Hepatocyte (in vitro differentiated cells): ENCODE measurements at regions not wholly inside any gene's neighbourhood (a gene's known extent, or its start where the extent isn't known, plus 50 kb on each side); places are given as distances from the start of the nearest gene placed in this dataset.
A peak's percentile ranks its signal among the peaks of the same experiment; 100 is the strongest.
"Not testable (repeated sequence)": the region's sequence is repeated elsewhere in the genome, so short reads cannot be mapped to it uniquely, and the experiment has no call there.

Experiments
- DNase-seq: peaks from one replicate; pipeline ENCODE4 v3.0.0-alpha.2; 2016; ENCODE audit warnings: low spot score
- H2AFZ ChIP-seq: fragments of 200-600 bp; sonication (generic); 2 replicates; pipeline ENCODE4 v1.6.0; 2016; ENCODE audit warnings: antibody characterized with exemption, mild to moderate bottlenecking
- H3K27ac ChIP-seq: fragments of 200-600 bp; sonication (generic); 2 replicates; pipeline ENCODE4 v1.5.1; 2016; ENCODE audit warnings: mild to moderate bottlenecking
- H3K27me3 ChIP-seq: fragments of 200-600 bp; sonication (generic); 2 replicates; pipeline ENCODE4 v1.6.1; 2016
- H3K36me3 ChIP-seq: fragments of 200-600 bp; sonication (generic); replicated peaks from 2 replicates; pipeline ENCODE4 v1.5.1; 2016; ENCODE audit warnings: low read depth; ENCODE audit not compliant: insufficient read depth
- H3K4me1 ChIP-seq: fragments of 200-600 bp; sonication (generic); 2 replicates; pipeline ENCODE4 v1.5.1; 2016; ENCODE audit warnings: mild to moderate bottlenecking, moderate library complexity; ENCODE audit not compliant: insufficient read depth
- H3K4me2 ChIP-seq: fragments of 200-600 bp; sonication (generic); 2 replicates; pipeline ENCODE4 v1.6.0; 2016
- H3K4me3 ChIP-seq: fragments of 200-600 bp; sonication (generic); 2 replicates; pipeline ENCODE4 v1.5.1; 2016; ENCODE audit warnings: mild to moderate bottlenecking
- H3K79me2 ChIP-seq: fragments of 200-600 bp; sonication (generic); 2 replicates; pipeline ENCODE4 v1.6.0; 2017; ENCODE audit warnings: mild to moderate bottlenecking
- H3K9me2 ChIP-seq: fragments of 200-600 bp; sonication (generic); replicated peaks from 2 replicates; pipeline ENCODE4 v1.6.0; 2017; ENCODE audit warnings: mild to moderate bottlenecking; ENCODE audit not compliant: insufficient read depth
- H3K9me3 ChIP-seq: fragments of 200-600 bp; sonication (generic); 2 replicates; pipeline ENCODE4 v1.5.1; 2016; ENCODE audit warnings: low read depth, mild to moderate bottlenecking
- H4K20me1 ChIP-seq: fragments of 200-600 bp; sonication (generic); 2 replicates; pipeline ENCODE4 v1.6.0; 2016; ENCODE audit warnings: mild to moderate bottlenecking; ENCODE audit not compliant: insufficient read depth, poor library complexity, severe bottlenecking
- WGBS: methylation state at CpG from one replicate; pipeline ENCODE4 v1.1.6; 2016; ENCODE audit warnings: low lambda C conversion rate; ENCODE audit errors: missing lambda C conversion rate; 5-methylcytosine and 5-hydroxymethylcytosine counted together

DNA sequence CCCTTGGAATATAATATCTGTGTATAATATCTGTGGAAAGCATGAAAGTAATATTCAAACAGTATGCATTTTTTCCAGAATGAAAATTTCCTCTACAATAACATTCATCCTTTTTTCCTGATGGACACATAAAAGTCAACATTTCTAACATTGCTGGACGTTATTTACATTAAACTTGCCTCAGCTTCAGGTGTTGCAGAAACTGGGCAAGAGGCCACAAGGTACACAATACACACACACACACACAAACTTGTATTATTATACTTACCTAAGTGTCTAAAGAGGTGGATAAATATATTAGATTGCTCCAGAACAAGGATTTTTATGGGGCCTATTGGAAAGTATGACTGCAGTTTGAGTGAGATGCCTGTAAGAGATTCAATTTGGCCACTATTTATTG is 1460.2 kb downstream of the FOXD4L5 start:
- not testable (repeated sequence) for H2AFZ ChIP-seq, H3K4me1 ChIP-seq, H3K36me3 ChIP-seq, H3K9me2 ChIP-seq, H3K4me2 ChIP-seq, H3K4me3 ChIP-seq, DNase-seq, H3K79me2 ChIP-seq, H3K27ac ChIP-seq, H3K27me3 ChIP-seq, H4K20me1 ChIP-seq, H3K9me3 ChIP-seq
- 21% methylated on average over 1 of the region's 1 CpG for WGBS

GRCh38 chr9:63823375-63824201 is 1461.4 kb downstream of the FOXD4L5 start:
- 55% methylated on average over 8 of the region's 8 CpGs for WGBS
- H3K9me2 ChIP-seq, H2AFZ ChIP-seq, H4K20me1 ChIP-seq, H3K4me2 ChIP-seq, H3K27me3 ChIP-seq, H3K27ac ChIP-seq, H3K4me1 ChIP-seq, H3K4me3 ChIP-seq, H3K79me2 ChIP-seq, H3K9me3 ChIP-seq, H3K36me3 ChIP-seq: not testable (repeated sequence)
- peak; percentile 30 for DNase-seq

DNA sequence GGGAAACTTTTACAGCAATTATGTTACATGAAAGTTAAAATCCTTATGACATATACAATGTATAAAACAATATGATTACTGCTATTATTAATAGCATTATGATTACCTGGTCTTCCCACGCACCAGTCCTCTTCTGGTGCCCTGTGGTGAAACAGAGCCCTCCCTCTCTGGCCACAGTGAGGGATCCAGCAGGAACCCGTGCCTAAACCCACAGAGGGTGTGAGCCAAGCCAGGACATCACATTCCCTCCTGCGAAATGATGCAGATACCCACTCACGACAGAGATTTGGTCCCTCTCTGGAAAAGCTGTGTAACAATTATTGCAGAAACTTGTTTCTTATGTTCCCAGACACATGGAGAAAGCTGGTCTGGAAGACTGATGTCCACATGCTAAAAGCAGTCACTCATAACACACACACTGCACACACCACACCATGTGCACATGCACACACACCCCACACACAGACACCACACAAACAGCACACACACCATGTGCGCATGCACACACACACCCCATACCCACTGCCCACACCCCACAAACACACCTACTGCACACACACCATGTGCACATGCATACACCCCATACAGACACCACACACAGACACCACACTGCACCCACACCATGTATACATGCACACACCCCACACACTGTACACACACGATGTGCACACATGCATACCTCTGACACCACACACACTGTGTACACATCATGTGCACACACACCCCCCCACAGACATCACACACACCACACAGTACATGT is 1462.2 kb downstream of the FOXD4L5 start:
- H3K9me2 ChIP-seq, H3K36me3 ChIP-seq, H3K4me3 ChIP-seq, H3K27me3 ChIP-seq, H3K4me1 ChIP-seq, H3K9me3 ChIP-seq, H3K79me2 ChIP-seq, H2AFZ ChIP-seq, H3K4me2 ChIP-seq, H3K27ac ChIP-seq, DNase-seq, H4K20me1 ChIP-seq: not testable (repeated sequence)
- WGBS: 55% methylated on average over 6 of the region's 6 CpGs

DNA sequence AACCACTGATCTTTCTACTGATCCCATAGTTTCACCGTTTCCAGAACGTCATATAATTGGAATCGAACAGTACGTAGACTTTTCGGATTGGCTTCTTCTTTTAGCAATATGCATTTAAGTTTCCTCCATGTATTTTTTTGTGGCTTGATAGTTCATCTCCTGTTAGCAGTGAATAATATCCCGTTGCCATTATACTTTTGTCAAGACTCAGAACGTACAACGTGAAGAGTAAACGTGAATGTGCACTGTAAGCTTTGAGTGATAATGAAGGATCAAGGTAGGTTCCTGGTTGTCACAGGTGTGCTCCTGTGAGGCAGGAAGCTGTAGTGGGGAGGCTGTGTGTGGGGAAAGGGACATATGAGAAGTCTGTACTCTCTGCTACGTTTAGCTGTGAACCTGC is 1463.7 kb downstream of the FOXD4L5 start:
- not testable (repeated sequence) for H3K36me3 ChIP-seq, DNase-seq, H4K20me1 ChIP-seq, H3K27me3 ChIP-seq, H3K9me3 ChIP-seq, H3K9me2 ChIP-seq, H3K79me2 ChIP-seq, H3K27ac ChIP-seq, H2AFZ ChIP-seq, H3K4me2 ChIP-seq, H3K4me1 ChIP-seq, H3K4me3 ChIP-seq
- WGBS: 60% methylated on average over 10 of the region's 10 CpGs

- H4K20me1 ChIP-seq, H3K36me3 ChIP-seq, H3K4me1 ChIP-seq, DNase-seq, H3K9me2 ChIP-seq, H3K4me2 ChIP-seq, H3K9me3 ChIP-seq, H2AFZ ChIP-seq, H3K79me2 ChIP-seq, H3K4me3 ChIP-seq, H3K27me3 ChIP-seq, H3K27ac ChIP-seq: not testable (repeated sequence)
- WGBS: 76% methylated on average over 13 of the region's 13 CpGs
Measured at GRCh38 chr9:63820882-63821281, 1464.1 kb downstream of the FOXD4L5 start.

DNA sequence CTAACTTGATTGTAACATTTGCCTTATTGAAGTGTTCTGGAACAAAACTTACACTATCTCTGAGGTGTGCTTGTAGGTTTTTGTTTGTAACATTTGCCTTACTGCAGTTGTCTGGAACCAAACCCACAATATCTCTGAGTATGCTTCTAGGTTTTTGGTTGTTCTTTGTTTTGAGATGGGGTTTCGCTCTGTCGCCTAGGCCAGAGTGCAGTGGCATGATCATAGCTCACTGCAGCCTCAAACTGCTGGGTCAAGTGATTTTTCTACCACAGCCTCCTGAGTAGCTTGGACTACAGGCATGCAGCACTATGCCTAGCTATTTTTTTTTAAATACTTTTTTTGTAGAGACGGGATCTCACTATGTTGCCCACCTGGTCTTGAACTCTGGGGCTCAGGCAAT is 1464.6 kb downstream of the FOXD4L5 start:
- not testable (repeated sequence) for H4K20me1 ChIP-seq
- WGBS: 86% methylated on average over 3 of the region's 3 CpGs

More for the DNA sequence above, 1464.6 kb downstream of the FOXD4L5 start:
- H3K4me2 ChIP-seq, H3K9me2 ChIP-seq, H3K4me3 ChIP-seq, DNase-seq, H3K27ac ChIP-seq, H2AFZ ChIP-seq, H3K79me2 ChIP-seq, H3K4me1 ChIP-seq, H3K27me3 ChIP-seq, H3K9me3 ChIP-seq, H3K36me3 ChIP-seq: not testable (repeated sequence)
